ENCODE measurements at regions not wholly inside any gene's neighbourhood (a gene's known extent, or its start where the extent isn't known, plus 50 kb on each side); places are given as distances from the start of the nearest gene placed in this dataset.

GRCh38 chr14:89625731-89626232 lies 208.7 kb upstream of the FOXN3 start:
- in situ Hi-C loops (cut with MboI): no loop called here
- Histone ChIP-seq H3K4me3 (no peak overlapping the region), H3K9me1 (ENCODE audit: control insufficient read depth, insufficient read depth, low read length) (no peaks in the 10 kb centered on the region), H3K4me1 (replicated peaks in 1 of 2; ENCODE audit: control insufficient read depth in 2 of 2, insufficient read depth in 2 of 2, low read length in 2 of 2) (no peaks in the 10 kb centered on the region), H3K9ac (ENCODE audit: insufficient read depth in 1 of 2, low read depth in 2 of 2, low read length in 2 of 2) (no peak overlapping the region), H3K27me3 (ENCODE audit: control insufficient read depth in 2 of 2, insufficient read depth in 2 of 2, low read length in 2 of 2) (peaks cover 0 to 16% of the 10 kb centered on the region in 2 experiments; a peak in 3 of 5 replicates), H3K4me2 (ENCODE audit: insufficient read depth, low read length) (no peak overlapping the region), H3K79me2 (ENCODE audit: control insufficient read depth, insufficient read depth, low read length) (no peaks in the 10 kb centered on the region), H3K36me3 (ENCODE audit: control insufficient read depth, insufficient read depth, low read length) (no peaks in the 10 kb centered on the region), H3K27ac (ENCODE audit: extremely low read depth, low read depth, low read length) (no peak overlapping the region), H4K20me1 (replicated peaks; ENCODE audit: control insufficient read depth, insufficient read depth, low read length) (no peaks in the 10 kb centered on the region), H2AFZ (ENCODE audit: low read depth, low read length) (no peak overlapping the region), H3K9me3 (replicated peaks; ENCODE audit: control insufficient read depth, insufficient read depth, low read depth, low read length) (no peaks in the 10 kb centered on the region)
- DNase-seq (ENCODE audit: extremely low read depth in 1 of 4, low spot score in 3 of 4) (no peak), FAIRE-seq (no peak), ATAC-seq (no peak)
- 2% methylated on average over 9 of the region's 9 CpGs for WGBS (ENCODE audit: insufficient coverage, low coverage, missing lambda C conversion rate)
- BruUV-seq (replicated peaks): no TSS peak
- POLR2A ChIA-PET: no interaction called here
- intact Hi-C loops (cut with micrococcal nuclease): no loop called here
- TF ChIP-seq CHD1 (IDR thresholded peaks at IDR 0.05; ENCODE audit: low read length): no peak
- TF ChIP-seq TEAD4 (IDR thresholded peaks at IDR 0.05; ENCODE audit: low read length): no peak
- no peak for TF ChIP-seq TEAD4 (CRISPR knock-in tag; IDR thresholded peaks at IDR 0.05; ENCODE audit: borderline replicate concordance)
- TF ChIP-seq ZBTB43 (CRISPR knock-in tag; IDR thresholded peaks at IDR 0.05): no peak
- no peak for TF ChIP-seq RBM25 (IDR thresholded peaks at IDR 0.05; ENCODE audit: low read depth, low read length, severe bottlenecking)
- no peak for TF ChIP-seq U2AF1 (optimal IDR thresholded peaks at IDR 0.05; ENCODE audit: low read depth, low read length)
- TF ChIP-seq ZNF436 (CRISPR knock-in tag; IDR thresholded peaks at IDR 0.05): no peak
- no peak for TF ChIP-seq NR0B1 (IDR thresholded peaks at IDR 0.05; ENCODE audit: partially characterized antibody)
- no peak for TF ChIP-seq ZNF445 (CRISPR knock-in tag; IDR thresholded peaks at IDR 0.05; ENCODE audit: low read depth)
- TF ChIP-seq ZNF668 (CRISPR knock-in tag; IDR thresholded peaks at IDR 0.05): no peak
- TF ChIP-seq ZBTB40 (IDR thresholded peaks at IDR 0.05): no peak
- no peak for TF ChIP-seq ZBTB40 (CRISPR knock-in tag; IDR thresholded peaks at IDR 0.05)
- TF ChIP-seq ZSCAN32 (CRISPR knock-in tag; IDR thresholded peaks at IDR 0.05): no peak
- CTCF ChIA-PET (ENCODE audit: low intra/inter-chr PET ratio): no interaction called here
